PC-3 (cell line): ENCODE measurements at regions not wholly inside any gene's neighbourhood (a gene's known extent, or its start where the extent isn't known, plus 50 kb on each side); places are given as distances from the start of the nearest gene placed in this dataset.

Source experiments
- ATAC-seq: fragments of 200-7000 bp; cut with Tn5 transposase; 2 replicates; pipeline ENCODE4 v1.9.1; 2020; ENCODE audit warnings: mild to moderate bottlenecking, moderate library complexity
- BruUV-seq: library from RNA; stranded (reverse); fragments of 400-500 nt; replicated peaks from 2 replicates; lab custom pipeline; 2021; lab: Mats Ljungman, UMichigan
- CTCF ChIA-PET: fragments of 300-600 bp; sonication (Branson Sonifier 250); formaldehyde crosslinking; loops from one replicate; lab custom pipeline; 2022; ENCODE audit warnings: antibody characterized with exemption; lab: Charles Lee
- POLR2A ChIA-PET: fragments of 300-600 bp; sonication (Branson Sonifier 250); formaldehyde crosslinking; loops from one replicate; lab custom pipeline; 2022; ENCODE audit warnings: antibody characterized with exemption; ENCODE audit not compliant: unreplicated experiment; lab: Charles Lee
- DNase-seq: peaks from one replicate; pipeline ENCODE4 v3.0.0-alpha.2; 2015
- H2AFZ ChIP-seq: fragments of 300-600 bp; sonication (generic); 2 replicates; pipeline ENCODE4 v1.6.0; 2016; ENCODE audit warnings: antibody characterized with exemption, low read length
- H3F3A ChIP-seq: fragments of 300-600 bp; sonication (generic); one replicate; pipeline ENCODE4 v1.6.0; 2017; ENCODE audit warnings: antibody characterized with exemption, low read length, control low read depth, mild to moderate bottlenecking; ENCODE audit not compliant: unreplicated experiment
- H3K27ac ChIP-seq: fragments of 300-600 bp; sonication (generic); 2 replicates; pipeline ENCODE4 v1.5.1; 2016; ENCODE audit warnings: mild to moderate bottlenecking, low read length
- H3K27me3 ChIP-seq: fragments of 300-600 bp; sonication (generic); 2 replicates; pipeline ENCODE4 v1.6.1; 2016; ENCODE audit warnings: low read length, mixed read lengths
- H3K36me3 ChIP-seq: fragments of 300-600 bp; sonication (generic); 2 replicates; pipeline ENCODE4 v1.6.1; 2016; ENCODE audit warnings: low read depth, mixed run types, low read length, mixed read lengths
- H3K4me1 ChIP-seq: fragments of 300-600 bp; sonication (generic); 2 replicates; pipeline ENCODE4 v1.5.1; 2016; ENCODE audit warnings: low read length; ENCODE audit not compliant: insufficient read depth
- H3K4me2 ChIP-seq: fragments of 300-600 bp; sonication (generic); 2 replicates; pipeline ENCODE4 v1.6.0; 2016; ENCODE audit warnings: low read length
- H3K4me3 ChIP-seq: fragments of 300-600 bp; sonication (generic); 2 replicates; pipeline ENCODE4 v1.5.1; 2016; ENCODE audit warnings: mild to moderate bottlenecking, low read length, mixed read lengths
- H3K79me2 ChIP-seq: fragments of 300-600 bp; sonication (generic); 2 replicates; pipeline ENCODE4 v1.6.1; 2017; ENCODE audit warnings: low read length, mixed read lengths
- H3K9ac ChIP-seq: fragments of 300-600 bp; sonication (generic); 2 replicates; pipeline ENCODE4 v1.6.0; 2016; ENCODE audit warnings: mild to moderate bottlenecking, low read length
- H3K9me2 ChIP-seq: fragments of 300-600 bp; sonication (generic); replicated peaks from 2 replicates; pipeline ENCODE4 v1.6.1; 2016; ENCODE audit warnings: mixed run types, low read length, mixed read lengths
- H3K9me3 ChIP-seq: fragments of 300-600 bp; sonication (generic); 2 replicates; pipeline ENCODE4 v1.6.1; 2016; ENCODE audit warnings: low read length, mixed read lengths
- H4K20me1 ChIP-seq: fragments of 300-600 bp; sonication (generic); 2 replicates; pipeline ENCODE4 v1.6.1; 2016; ENCODE audit warnings: low read length, mixed read lengths
- CTCF ChIP-seq: fragments of 300-600 bp; sonication (generic); conservative IDR thresholded peaks from 2 replicates; pipeline ENCODE4 v1.5.1; 2017; ENCODE audit warnings: antibody characterized with exemption, low read depth, mild to moderate bottlenecking, low read length
- EZH2 ChIP-seq: fragments of 300-600 bp; sonication (generic); IDR thresholded peaks from one replicate; pipeline ENCODE4 v1.6.1; 2017; ENCODE audit warnings: antibody characterized with exemption, mild to moderate bottlenecking, low read length; ENCODE audit not compliant: unreplicated experiment
- EZH2phosphoT487 ChIP-seq: fragments of 300-600 bp; sonication (generic); IDR thresholded peaks from 2 replicates; pipeline ENCODE4 v1.6.1; 2018; ENCODE audit warnings: mild to moderate bottlenecking, antibody characterized with exemption, low read length, borderline replicate concordance
- intact Hi-C: fragments of 100-400 bp; cut with micrococcal nuclease; formaldehyde crosslinking; loops from 2 replicates; pipeline ENCODE4 v1.9.0; 2023

GRCh38 chr2:133848111-133848649, 279.9 kb upstream of the NCKAP5 start:
- Histone ChIP-seq H3K9me2 (no peaks in the 10 kb centered on the region), H3K27me3 (no peaks in the 10 kb centered on the region), H3K9me3 (no peaks in the 10 kb centered on the region), H3K27ac (no peak overlapping the region), H3K36me3 (no peaks in the 10 kb centered on the region), H3K4me3 (no peak overlapping the region), H3K4me1 (peaks cover 16% of the 10 kb centered on the region), H2AFZ (no peak overlapping the region), H3K9ac (no peak overlapping the region), H4K20me1 (no peaks in the 10 kb centered on the region), H3K4me2 (no peak overlapping the region), H3F3A (no peaks in the 10 kb centered on the region), H3K79me2 (no peaks in the 10 kb centered on the region)
- POLR2A ChIA-PET, result no interaction called here
- no TSS peak for BruUV-seq
- TF ChIP-seq CTCF (no peak), EZH2 (no peak), EZH2phosphoT487 (no peak)
- intact Hi-C loops, result loop anchor here (10.0 kb wide), 4 partner anchors 353 to 1433 kb away; partner anchors contain the start of genes GPR39 and LYPD1
- ATAC-seq, result no peak
- DNase-seq, result no peak
- CTCF ChIA-PET, result no interaction called here

- ChIA-PET CTCF (interaction anchor here (0.7 kb wide), 1 partner anchor 23 kb away, joined by 5 read pairs; no protein-coding TSS in a partner anchor), POLR2A (no interaction called here)
- DNase-seq, result no peak
- intact Hi-C loops, result loop anchor here (10.0 kb wide), 4 partner anchors 355 to 1435 kb away; partner anchors contain the start of genes GPR39 and LYPD1
- no peaks in the 10 kb centered on the region for H4K20me1 ChIP-seq
- H3K79me2 ChIP-seq, result no peaks in the 10 kb centered on the region
- H2AFZ ChIP-seq, result no peak overlapping the region
- BruUV-seq, result no TSS peak
- H3K9ac ChIP-seq, result no peak overlapping the region
- H3K9me3 ChIP-seq, result no peaks in the 10 kb centered on the region
- ATAC-seq, result no peak
- no peak overlapping the region for H3K4me3 ChIP-seq
- no peaks in the 10 kb centered on the region for H3K9me2 ChIP-seq
- no peak overlapping the region for H3K27ac ChIP-seq
- H3F3A ChIP-seq, result no peaks in the 10 kb centered on the region
- no peaks in the 10 kb centered on the region for H3K36me3 ChIP-seq
- TF ChIP-seq EZH2 (no peak), EZH2phosphoT487 (no peak), CTCF (no peak)
- no peaks in the 10 kb centered on the region for H3K27me3 ChIP-seq
- H3K4me1 ChIP-seq, result peaks cover 6% of the 10 kb centered on the region; the same call in 1 of the 2 replicates
- no peak overlapping the region for H3K4me2 ChIP-seq
Measured at GRCh38 chr2:133849341-133849740, 281.1 kb upstream of the NCKAP5 start.

- Histone ChIP-seq H3K9me2 (no peaks in the 10 kb centered on the region), H3K9ac (no peak overlapping the region), H3K27ac (no peak overlapping the region), H3K79me2 (no peaks in the 10 kb centered on the region), H4K20me1 (no peaks in the 10 kb centered on the region), H2AFZ (no peak overlapping the region), H3K27me3 (no peaks in the 10 kb centered on the region), H3F3A (no peaks in the 10 kb centered on the region), H3K4me1 (no peaks in the 10 kb centered on the region), H3K36me3 (no peaks in the 10 kb centered on the region), H3K4me2 (no peak overlapping the region), H3K9me3 (no peaks in the 10 kb centered on the region), H3K4me3 (no peak overlapping the region)
- BruUV-seq, result no TSS peak
- CTCF ChIA-PET, result no interaction called here
- ATAC-seq (no peak), DNase-seq (no peak)
- intact Hi-C loops, result no loop called here
- POLR2A ChIA-PET, result no interaction called here
- TF ChIP-seq EZH2phosphoT487 (no peak), CTCF (no peak), EZH2 (no peak)
Measured at GRCh38 chr2:133854603-133855200, 286.4 kb upstream of the NCKAP5 start.
